Cardiac fibroblast (primary cell): ENCODE measurements at regions not wholly inside any gene's neighbourhood (a gene's known extent, or its start where the extent isn't known, plus 50 kb on each side); places are given as distances from the start of the nearest gene placed in this dataset.

Source experiments
- DNase-seq, 2 donors: peaks; one replicate each; pipeline versions ENCODE4 v3.0.0 to v3.0.0-alpha.2; 2010; ENCODE audit warnings: low read depth in 2 of 2
- H3K4me3 ChIP-seq, 2 donors: replicated peaks in 1 of 2; 1 replicate in 1 of 2; 2 replicates in 1 of 2; pipeline ENCODE4 v1.5.1; 2011; ENCODE audit warnings: low read depth in 2 of 2, low read length in 2 of 2, mild to moderate bottlenecking in 2 of 2, moderate library complexity in 1 of 2
- CTCF ChIP-seq: IDR thresholded peaks from one replicate; pipeline ENCODE4 v1.5.1; 2011; ENCODE audit warnings: low read depth, mild to moderate bottlenecking, low read length, inconsistent platforms

GRCh38 chr3:117557464-117558090 lies 848.0 kb downstream of the TUSC7 start:
- DNase-seq, result no peak
- no peak overlapping the region for H3K4me3 ChIP-seq
- no peak for TF ChIP-seq CTCF

- TF ChIP-seq CTCF, result no peak
- no peak overlapping the region for H3K4me3 ChIP-seq
- no peak for DNase-seq
Measured at GRCh38 chr3:117558681-117559080, 849.1 kb downstream of the TUSC7 start.

GRCh38 chr3:117562000-117562399 lies 852.4 kb downstream of the TUSC7 start:
- no peak for TF ChIP-seq CTCF

GRCh38 chr3:117563063-117563462 lies 853.5 kb downstream of the TUSC7 start:
- no peak overlapping the region for H3K4me3 ChIP-seq
- DNase-seq, result no peak
- no peak for TF ChIP-seq CTCF

More at GRCh38 chr3:117562000-117562399, 852.4 kb downstream of the TUSC7 start:
- no peak overlapping the region for H3K4me3 ChIP-seq
- no peak for DNase-seq

- TF ChIP-seq CTCF, result no peak
- no peak for DNase-seq
- H3K4me3 ChIP-seq, result no peak overlapping the region
Measured at GRCh38 chr3:117565777-117566176, 856.2 kb downstream of the TUSC7 start.

GRCh38 chr3:117566926-117567325 lies 857.3 kb downstream of the TUSC7 start:
- TF ChIP-seq CTCF, result no peak
- no peak overlapping the region for H3K4me3 ChIP-seq
- DNase-seq, result no peak

GRCh38 chr3:117567382-117567781 lies 857.8 kb downstream of the TUSC7 start:
- no peak for DNase-seq
- no peak for TF ChIP-seq CTCF
- no peak overlapping the region for H3K4me3 ChIP-seq
